Stimulated activated CD4-positive, alpha-beta T cell treated with anti-CD3 and anti-CD28 coated beads, Interleukin-1b, Interleukin-23, amount 100 ng/mL, for 24 hours (primary cell): ENCODE measurements at regions not wholly inside any gene's neighbourhood (a gene's known extent, or its start where the extent isn't known, plus 50 kb on each side); places are given as distances from the start of the nearest gene placed in this dataset.
"Not testable (repeated sequence)": the region's sequence is repeated elsewhere in the genome, so short reads cannot be mapped to it uniquely, and the experiment has no call there.

ENCODE experiments used
- DNase-seq, 4 experiments: peaks; one replicate each; pipeline ENCODE4 v3.0.0-alpha.2; 2020; ENCODE audit warnings: low read depth in 4 of 4, low spot score in 1 of 4

DNA sequence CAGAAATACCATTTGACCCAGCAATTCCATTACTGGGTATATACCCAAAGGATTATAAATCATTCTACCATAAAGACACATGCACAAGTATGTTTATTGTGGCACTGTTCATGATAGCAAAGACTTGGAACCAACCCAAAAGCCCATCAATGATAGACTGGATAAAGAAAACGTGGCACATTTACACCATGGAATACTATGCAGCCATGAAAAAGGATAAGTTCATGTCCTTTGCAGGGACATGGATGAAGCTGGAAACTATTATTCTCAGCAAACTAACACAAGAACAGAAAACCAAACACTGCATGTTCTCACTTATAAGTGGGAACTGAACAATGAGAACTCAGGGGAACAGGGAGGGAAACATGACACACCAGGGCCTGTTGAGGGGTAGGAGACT is 1103.4 kb downstream of the TBL1XR1 start:
- not testable (repeated sequence) for DNase-seq

- no peak for DNase-seq
Measured at GRCh38 chr3:176090727-176091126, 1106.6 kb downstream of the TBL1XR1 start.

DNA sequence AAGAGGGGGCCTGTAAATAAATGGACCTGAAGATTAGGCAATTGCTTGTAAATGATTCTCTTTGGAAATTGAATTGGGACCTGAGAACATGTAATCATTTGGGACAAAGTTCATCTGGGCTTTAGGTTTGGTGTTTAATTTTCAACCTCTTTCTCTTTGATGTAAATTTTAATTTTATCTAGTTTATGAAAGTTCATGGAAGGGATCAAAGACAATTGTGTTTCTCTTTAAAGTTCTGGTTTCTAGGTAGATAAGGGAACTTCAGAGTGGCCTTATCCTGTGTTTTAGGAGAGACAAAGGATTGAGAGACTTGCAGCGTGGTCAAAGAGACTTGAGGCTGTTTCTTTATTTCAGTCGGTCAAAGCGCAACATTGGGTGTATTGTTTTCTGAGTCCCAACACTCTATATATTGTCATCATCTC is 1108.3 kb downstream of the TBL1XR1 start:
- no peak for DNase-seq

DNA sequence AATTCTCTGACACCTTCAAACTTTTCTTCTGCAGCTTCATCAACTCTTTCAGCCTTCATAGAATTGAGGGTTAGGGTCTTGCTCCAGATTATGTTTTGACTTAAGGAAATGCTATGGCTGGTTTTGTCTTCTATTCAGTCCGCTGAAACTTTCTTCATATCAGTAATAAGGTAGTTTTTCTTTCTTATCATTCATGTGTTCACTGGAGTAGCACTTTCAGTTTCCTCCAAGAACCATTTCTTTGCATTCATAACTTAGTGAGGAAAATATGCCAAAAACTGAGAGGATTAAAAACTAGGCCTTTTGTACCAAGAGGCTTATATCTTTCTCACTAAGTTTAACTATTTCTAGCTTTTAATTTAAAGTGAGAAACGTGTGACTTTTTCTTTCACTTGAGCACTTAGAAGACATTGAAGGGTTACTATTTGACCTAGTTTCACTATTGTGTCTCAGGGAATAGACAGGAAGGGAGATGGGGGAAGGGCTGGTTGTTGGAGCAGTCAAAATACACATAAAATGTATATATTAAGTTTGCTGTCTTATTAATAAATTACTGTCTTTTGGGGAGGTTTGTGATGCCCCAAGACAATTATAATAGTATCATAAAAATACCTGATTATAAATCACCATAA is 1110.1 kb downstream of the TBL1XR1 start:
- no peak for DNase-seq

- no peak for DNase-seq
Measured at GRCh38 chr3:176079785-176080184, 1117.5 kb downstream of the TBL1XR1 start.

DNA sequence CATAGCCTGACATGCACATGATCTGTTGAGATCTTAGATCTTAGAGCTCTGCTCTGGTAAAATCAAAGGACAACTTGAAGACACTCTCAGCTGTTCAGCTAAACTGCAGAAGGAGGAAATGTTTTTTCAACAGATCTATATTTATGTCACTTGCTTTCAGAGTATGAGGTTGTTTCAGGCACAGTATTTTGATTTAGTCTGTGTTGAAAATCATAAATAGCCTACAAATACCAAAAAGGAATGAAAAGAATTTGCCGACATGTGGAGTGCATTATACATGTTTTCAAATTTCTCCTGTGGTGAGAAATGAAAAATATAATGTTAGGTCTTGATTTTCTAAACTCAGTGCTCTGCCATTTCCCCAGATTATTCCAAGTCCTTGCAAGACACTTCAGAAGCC is 1118.4 kb downstream of the TBL1XR1 start:
- no peak for DNase-seq

GRCh38 chr3:176075491-176075890 is 1121.8 kb downstream of the TBL1XR1 start:
- no peak for DNase-seq

DNA sequence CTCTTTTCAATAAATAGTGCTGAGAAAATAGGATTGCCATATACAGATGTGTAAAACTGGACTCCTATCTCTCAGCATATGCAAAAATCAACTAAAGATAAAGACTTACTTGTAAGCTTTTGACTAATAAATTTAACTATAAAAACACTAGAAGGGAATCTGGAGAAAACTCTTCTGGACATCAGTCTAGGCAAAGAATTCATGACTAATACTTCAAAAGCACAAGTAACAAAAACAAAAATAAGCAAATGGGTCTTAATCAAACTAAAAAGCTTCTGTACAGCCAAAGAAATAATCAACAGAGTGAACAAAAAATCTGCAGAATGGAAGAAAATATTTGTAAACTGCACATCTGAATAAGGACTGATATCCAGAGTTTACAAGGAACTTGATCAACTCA is 1122.2 kb downstream of the TBL1XR1 start:
- no peak for DNase-seq

DNA sequence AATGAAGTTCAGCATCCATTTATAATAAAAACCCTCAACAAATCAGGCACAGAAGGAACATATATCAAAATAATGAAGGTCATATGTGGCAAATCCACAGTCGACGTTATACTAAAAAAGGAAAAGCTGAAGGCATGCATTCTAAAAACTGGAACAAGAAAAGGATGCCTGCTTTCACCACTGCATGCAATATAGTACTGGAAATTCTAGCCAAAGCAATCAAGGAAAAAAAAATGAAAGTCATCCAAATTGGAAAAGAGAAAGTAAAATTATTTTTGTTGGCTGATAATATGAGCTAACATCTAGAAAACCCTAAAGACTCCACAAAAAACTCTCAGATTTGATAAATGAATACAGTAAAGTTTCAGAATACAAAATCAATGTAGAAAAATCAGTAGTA is 1123.2 kb downstream of the TBL1XR1 start:
- no peak for DNase-seq

DNA sequence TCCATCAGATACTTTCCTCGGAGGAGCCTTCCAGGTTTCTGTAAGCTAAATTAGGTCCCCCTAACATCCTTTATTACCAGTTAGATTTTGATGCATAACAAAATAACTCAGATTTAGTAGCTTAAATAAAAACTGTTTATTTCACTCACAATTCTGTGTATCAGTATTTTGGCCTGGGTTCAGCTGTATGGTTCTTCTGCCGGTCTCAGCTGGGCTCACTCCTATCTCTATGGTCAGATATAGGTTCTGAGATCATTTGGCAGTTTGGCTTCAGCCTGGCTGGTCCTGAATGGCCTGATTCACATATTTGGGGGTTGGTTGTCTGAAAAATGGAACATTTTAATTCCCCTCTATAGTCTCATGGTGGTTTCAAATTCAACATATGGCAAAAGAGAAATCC is 1125.3 kb downstream of the TBL1XR1 start:
- DNase-seq, result no peak

DNA sequence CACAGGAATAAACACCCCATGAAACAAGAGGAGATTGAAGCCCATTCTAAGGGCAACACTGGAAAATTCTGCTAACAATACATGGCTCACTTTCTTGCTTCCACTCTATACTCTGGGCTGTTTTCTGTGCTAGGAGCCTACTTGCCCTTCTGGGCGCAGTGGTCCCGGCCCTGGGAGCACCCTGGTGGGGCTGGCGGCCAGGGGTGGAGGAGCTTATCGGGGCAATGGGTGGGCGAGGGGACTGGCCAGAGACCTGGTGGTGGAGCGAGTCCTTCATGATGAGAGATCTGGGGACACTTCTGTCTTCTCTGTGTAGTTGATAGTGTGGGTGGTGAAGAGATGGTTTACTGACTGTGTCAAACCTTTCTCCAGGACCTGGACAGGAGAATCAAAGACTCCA is 1128.5 kb downstream of the TBL1XR1 start:
- DNase-seq, result no peak

- DNase-seq, result no peak
Measured at GRCh38 chr3:176058856-176059255, 1138.4 kb downstream of the TBL1XR1 start.

DNA sequence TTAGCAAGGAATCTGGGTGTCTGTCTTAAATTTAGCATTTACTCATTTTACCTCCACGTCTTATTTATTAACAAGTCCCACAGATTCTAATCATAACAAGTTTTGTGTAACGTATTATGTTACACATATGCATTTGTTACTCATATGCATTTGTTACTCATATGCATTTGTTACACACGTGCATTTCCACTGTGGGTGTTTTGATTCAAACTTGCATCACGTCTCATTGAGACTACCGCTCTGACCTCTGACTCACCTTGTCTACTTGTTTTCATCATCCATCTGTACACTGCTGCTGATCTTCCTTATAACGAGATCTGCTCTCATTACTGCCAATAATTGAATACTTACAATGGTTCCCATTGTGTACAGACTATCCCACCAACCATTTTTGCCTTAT is 1141.4 kb downstream of the TBL1XR1 start:
- no peak for DNase-seq

DNA sequence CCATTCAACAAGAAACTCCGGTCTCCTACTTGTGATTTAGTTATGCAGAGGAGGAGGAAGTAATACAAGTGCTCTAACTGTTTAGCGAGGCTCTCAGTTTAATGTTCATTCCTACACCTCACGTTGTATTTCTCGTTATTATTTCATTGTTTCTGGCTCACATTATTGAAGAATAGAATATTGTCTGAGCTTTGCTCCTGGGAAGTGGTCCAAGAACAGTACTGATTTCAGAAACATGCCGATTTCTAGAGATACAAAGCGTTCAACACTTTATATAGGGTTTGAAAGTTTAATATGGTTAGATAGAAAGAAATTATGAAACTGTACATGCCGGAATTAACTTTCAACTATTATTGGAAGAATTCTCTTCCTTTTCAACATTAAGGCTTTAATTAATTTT is 1145.5 kb downstream of the TBL1XR1 start:
- no peak for DNase-seq

DNA sequence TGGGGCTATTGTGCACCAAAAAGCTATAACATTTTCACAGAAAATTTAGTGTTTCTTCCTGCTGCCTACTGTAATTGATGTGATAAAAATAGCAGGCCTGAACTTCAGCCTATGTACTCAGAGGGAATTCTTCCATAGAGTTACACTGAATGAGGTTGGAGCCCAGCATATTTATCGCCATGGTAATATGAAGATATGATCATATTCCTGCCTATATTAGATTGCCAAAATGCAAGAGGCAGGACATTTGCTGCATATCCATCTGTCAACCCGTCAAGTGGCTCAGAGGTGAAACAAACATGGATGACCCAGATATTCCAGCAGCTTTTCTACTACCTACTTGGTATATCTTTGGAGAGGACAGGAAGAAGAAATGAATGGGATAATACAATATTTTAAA is 1150.6 kb downstream of the TBL1XR1 start:
- DNase-seq, result no peak

GRCh38 chr3:176041812-176042211 is 1155.5 kb downstream of the TBL1XR1 start:
- no peak for DNase-seq

DNA sequence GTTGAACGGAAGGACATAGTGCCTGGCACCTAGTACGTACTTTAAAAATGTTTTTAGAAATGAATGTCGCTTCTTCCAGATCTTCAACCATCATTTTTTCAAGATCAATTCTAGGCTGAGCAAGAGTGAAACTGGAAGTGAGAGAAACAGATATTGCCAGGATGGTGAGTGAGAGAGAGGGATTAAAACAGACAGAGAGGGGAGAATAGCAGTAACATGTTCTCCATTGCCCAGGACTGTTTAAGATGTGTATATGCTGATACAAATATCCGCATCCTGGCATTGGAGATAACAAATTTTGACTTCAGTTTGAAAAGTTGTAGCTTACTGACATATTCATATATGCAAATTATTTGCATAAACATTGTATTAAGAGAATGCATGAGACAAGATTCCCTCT is 1156.1 kb downstream of the TBL1XR1 start:
- no peak for DNase-seq

- DNase-seq, result no peak
Measured at GRCh38 chr3:176037636-176038035, 1159.6 kb downstream of the TBL1XR1 start.

GRCh38 chr3:176032043-176032442 is 1165.2 kb downstream of the TBL1XR1 start:
- DNase-seq, result no peak

DNA sequence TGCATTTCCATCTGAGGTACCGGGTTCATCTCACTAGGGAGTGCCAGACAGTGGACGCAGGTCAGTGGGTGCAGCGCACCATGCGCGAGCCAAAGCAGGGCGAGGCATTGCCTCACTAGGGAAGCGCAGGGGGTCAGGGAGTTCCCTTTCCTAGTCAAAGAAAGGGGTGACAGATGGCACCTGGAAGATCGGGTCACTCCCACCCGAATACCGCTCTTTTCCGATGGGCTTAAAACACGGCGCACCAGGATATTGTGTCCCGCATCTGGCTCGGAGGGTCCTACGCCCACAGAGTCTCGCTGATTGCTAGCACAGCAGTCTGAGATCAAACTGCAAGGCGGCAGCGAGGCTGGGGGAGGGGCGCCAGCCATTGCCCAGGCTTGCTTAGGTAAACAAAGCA is 1157.1 kb downstream of the NAALADL2 start:
- not testable (repeated sequence) for DNase-seq

- not testable (repeated sequence) for DNase-seq
Measured at GRCh38 chr3:176015228-176015627, 1156.1 kb downstream of the NAALADL2 start.

- no peak for DNase-seq
Measured at GRCh38 chr3:176009256-176009655, 1150.1 kb downstream of the NAALADL2 start.

DNA sequence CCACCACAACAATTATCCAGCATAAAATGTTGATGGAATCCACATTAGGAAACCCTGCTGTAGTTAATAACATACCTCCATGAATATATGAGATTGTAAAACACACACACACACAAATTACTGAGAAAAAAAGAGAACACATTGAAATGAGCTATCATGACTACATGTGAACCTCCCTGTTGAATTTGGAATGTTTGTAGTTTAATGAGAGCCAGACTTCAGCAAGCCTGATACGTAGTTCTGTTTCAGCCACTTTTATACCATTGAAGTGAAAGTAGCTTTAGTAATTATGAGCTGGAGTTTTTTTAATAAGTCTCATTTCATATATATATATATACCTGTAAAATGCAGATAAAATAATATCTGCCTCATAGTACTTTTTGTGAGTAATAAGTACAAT is 1146.4 kb downstream of the NAALADL2 start:
- DNase-seq, result no peak

DNA sequence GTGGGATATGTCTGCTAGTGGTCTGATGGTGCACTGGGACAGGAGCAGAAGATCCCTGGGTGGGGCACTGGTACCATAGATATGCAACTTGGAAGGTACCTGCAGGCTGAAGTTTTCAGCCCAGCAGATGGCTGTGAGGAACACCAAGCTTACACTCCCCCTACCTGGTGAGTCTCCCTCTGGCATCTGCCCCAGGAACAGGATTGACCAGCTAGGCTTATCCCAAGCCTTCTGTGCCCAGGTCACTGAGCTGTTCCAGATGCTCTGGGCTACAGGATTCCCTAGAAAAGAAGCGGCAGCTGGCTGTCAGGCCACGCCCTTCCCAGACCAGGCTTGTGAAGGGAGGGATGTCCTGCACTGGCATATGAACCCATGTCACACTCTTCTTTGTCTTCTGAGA is 1130.0 kb downstream of the NAALADL2 start:
- DNase-seq, result no peak
